Adrenal gland (tissue), 9 donors: ENCODE measurements at regions not wholly inside any gene's neighbourhood (a gene's known extent, or its start where the extent isn't known, plus 50 kb on each side); places are given as distances from the start of the nearest gene placed in this dataset.
A peak's percentile ranks its signal among the peaks of the same experiment; 100 is the strongest.

Experiments
- DNase-seq, 7 donors: peaks; one replicate each; pipeline ENCODE4 v3.0.0-alpha.2; 2019 to 2020
- H3K27ac ChIP-seq, 5 donors: fragments of 200-600 bp; sonication (generic) in 4 of 5; 1 replicate in 3 of 5; 2 replicates in 2 of 5; pipeline versions ENCODE4 v1.5.1 to v1.8.0; 2016 to 2020; ENCODE audit warnings: mild to moderate bottlenecking in 1 of 5
- H3K27me3 ChIP-seq: fragments of 200-600 bp; 2 replicates; pipeline ENCODE4 v1.8.0; 2021
- H3K36me3 ChIP-seq, 2 donors: fragments of 200-600 bp; replicated peaks in 1 of 2; 1 replicate in 1 of 2; 2 replicates in 1 of 2; pipeline versions ENCODE4 v1.5.1 to v1.8.0; 2018 to 2022
- H3K4me1 ChIP-seq, 2 donors: fragments of 200-600 bp; replicated peaks in 1 of 2; 1 replicate in 1 of 2; 2 replicates in 1 of 2; pipeline versions ENCODE4 v1.5.1 to v1.8.0; 2018 to 2021
- H3K4me3 ChIP-seq, 4 donors: fragments of 200-600 bp; sonication (generic) in 3 of 4; one replicate each; pipeline ENCODE4 v1.5.1; 2016 to 2018
- H3K9me3 ChIP-seq, 3 donors: fragments of 200-600 bp; sonication (generic) in 1 of 3; replicated peaks in 1 of 3; 1 replicate in 2 of 3; 2 replicates in 1 of 3; pipeline versions ENCODE4 v1.5.1 to v1.8.0; 2016 to 2021
- POLR2A ChIP-seq, 2 donors: fragments of 450-650 bp; IDR thresholded peaks; one replicate each; pipeline ENCODE4 v1.6.1; 2017; ENCODE audit warnings: antibody characterized with exemption in 2 of 2, mild to moderate bottlenecking in 2 of 2, moderate library complexity in 1 of 2
- WGBS, 4 donors: extraction: QIAGEN DNeasy Blood & Tissue Kit in 2 of 4; methylation state at CpG; one replicate each; pipeline versions ENCODE4 v1.1.5 to v1.1.7; 2013 to 2017; 5-methylcytosine and 5-hydroxymethylcytosine counted together
- intact Hi-C, 2 donors: fragments of 100-400 bp; cut with DNase I; formaldehyde crosslinking; loops; one replicate each; pipeline versions ENCODE4 v1.14.1 to v1.15.0; 2022 to 2023
- TF ChIP-seq, protein P1 (sequence below), 6 experiments: fragments of 450-650 bp in 4 of 6; fragments of 200-600 bp in 2 of 6; sonication (generic) in 1 of 6; IDR thresholded peaks; 1 replicate in 5 of 6; 2 replicates in 1 of 6; pipeline versions ENCODE4 v1.5.1 to v1.8.0; 2016 to 2021; ENCODE audit warnings: antibody characterized with exemption in 6 of 6, mild to moderate bottlenecking in 2 of 6, moderate library complexity in 1 of 6
- donor health status: healthy with polysubstance abuse.
- donor health status: Bipolar disorder and iron deficiency.
- donor health status: DM: yes; HTN: yes; CAD: no.
- donor health status: DM: no; HTN: no; CAD: no.
- donor health status: DM: no; HTN: no; CAD: no.

DNA sequence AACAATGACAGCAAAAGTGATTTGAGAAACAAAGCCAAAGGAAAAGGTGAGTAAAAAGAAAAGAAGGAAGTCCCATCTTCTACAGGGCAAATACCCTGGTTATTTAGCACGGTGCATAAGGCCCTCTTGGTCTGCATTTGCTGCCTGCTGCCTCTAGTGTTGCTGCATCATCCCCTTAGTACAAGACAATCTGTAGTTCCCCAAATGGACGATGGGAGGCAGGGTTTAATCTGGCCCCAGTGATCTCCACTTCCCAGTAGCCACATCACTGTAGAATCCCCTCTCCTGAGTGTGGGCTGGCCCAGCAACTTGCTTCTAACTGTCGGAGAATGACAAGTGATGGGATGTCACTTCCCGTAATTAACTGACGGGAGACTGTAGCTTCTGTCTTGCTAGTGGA lies 85.1 kb downstream of the CTAGE1 start:
- DNase-seq = no peak
- intact Hi-C loops = no loop called here
- Histone ChIP-seq H3K27me3 (no peaks in the 10 kb centered on the region), H3K36me3 (no peaks in the 10 kb centered on the region), H3K4me3 (no peak overlapping the region), H3K27ac (no peak overlapping the region), H3K9me3 (no peaks in the 10 kb centered on the region), H3K4me1 (peaks cover 0 to 15% of the 10 kb centered on the region in 2 donors)
- 74 to 90% (median 85%) methylated on average over 2 to 5 of the region's 5 CpGs for WGBS, 4 donors
- no peak for TF ChIP-seq POLR2A (IDR thresholded peaks at IDR 0.05)
- TF ChIP-seq, protein P1, sequence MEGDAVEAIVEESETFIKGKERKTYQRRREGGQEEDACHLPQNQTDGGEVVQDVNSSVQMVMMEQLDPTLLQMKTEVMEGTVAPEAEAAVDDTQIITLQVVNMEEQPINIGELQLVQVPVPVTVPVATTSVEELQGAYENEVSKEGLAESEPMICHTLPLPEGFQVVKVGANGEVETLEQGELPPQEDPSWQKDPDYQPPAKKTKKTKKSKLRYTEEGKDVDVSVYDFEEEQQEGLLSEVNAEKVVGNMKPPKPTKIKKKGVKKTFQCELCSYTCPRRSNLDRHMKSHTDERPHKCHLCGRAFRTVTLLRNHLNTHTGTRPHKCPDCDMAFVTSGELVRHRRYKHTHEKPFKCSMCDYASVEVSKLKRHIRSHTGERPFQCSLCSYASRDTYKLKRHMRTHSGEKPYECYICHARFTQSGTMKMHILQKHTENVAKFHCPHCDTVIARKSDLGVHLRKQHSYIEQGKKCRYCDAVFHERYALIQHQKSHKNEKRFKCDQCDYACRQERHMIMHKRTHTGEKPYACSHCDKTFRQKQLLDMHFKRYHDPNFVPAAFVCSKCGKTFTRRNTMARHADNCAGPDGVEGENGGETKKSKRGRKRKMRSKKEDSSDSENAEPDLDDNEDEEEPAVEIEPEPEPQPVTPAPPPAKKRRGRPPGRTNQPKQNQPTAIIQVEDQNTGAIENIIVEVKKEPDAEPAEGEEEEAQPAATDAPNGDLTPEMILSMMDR (IDR thresholded peaks at IDR 0.05) = no peak

DNA sequence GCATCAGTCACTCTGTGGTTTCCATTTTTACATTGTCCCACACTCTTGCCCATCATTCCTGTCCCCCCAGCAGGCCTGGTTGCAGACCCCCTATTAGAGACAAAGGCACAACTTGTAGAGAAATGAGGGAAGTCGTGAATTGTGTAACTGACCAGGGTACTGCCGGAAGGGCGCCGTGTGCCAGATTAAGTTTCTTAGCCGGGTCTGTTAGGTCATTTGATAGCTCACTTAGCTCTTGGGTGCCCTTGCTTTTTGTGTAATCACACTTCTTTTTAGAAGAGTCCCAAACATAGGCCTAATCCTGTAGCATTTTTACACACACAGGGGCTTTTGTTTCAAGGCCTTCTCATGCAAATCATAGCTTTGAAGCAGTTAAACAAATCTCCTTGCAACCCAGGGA lies 87.2 kb downstream of the CTAGE1 start:
- no peak for DNase-seq
- intact Hi-C loops = no loop called here
- TF ChIP-seq POLR2A (IDR thresholded peaks at IDR 0.05) = no peak
- TF ChIP-seq, protein P1 (IDR thresholded peaks at IDR 0.05) = no peak
- no peaks in the 10 kb centered on the region for H3K9me3 ChIP-seq
- 82 to 93% (median 91%) methylated on average over 5 of the region's 5 CpGs for WGBS, 4 donors
- H3K36me3 ChIP-seq = no peaks in the 10 kb centered on the region
- H3K27me3 ChIP-seq = no peaks in the 10 kb centered on the region
- H3K27ac ChIP-seq = no peak overlapping the region
- H3K4me1 ChIP-seq = no peaks in the 10 kb centered on the region
- no peak overlapping the region for H3K4me3 ChIP-seq

DNA sequence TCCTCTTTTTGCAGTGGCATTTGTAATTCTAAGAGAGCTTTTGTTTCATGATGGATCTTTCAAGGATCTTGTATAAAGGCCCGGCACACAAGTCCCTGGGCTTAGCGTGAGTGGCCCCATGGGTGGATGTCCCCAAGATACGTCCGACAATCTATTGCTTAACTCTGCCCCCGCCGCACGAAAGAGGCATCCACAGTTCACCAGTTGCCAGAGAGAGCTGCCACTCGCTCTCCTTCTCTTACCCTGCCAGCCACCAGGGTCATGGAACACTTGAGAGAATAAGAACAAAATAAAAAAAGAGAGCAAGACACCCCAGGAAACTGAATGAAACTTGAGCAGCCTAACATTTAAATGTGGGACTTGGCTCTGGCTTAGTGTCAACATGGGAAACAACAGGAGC lies 92.3 kb downstream of the CTAGE1 start:
- Histone ChIP-seq H3K4me1 (peaks cover 22 to 43% of the 10 kb centered on the region in 2 donors), H3K27ac (no peak overlapping the region), H3K36me3 (no peaks in the 10 kb centered on the region), H3K9me3 (no peaks in the 10 kb centered on the region), H3K27me3 (no peaks in the 10 kb centered on the region), H3K4me3 (no peak overlapping the region)
- 92 to 98% (median 97%) methylated on average over 8 of the region's 8 CpGs for WGBS, 4 donors
- TF ChIP-seq, protein P1 (IDR thresholded peaks at IDR 0.05) = no peak
- TF ChIP-seq POLR2A (IDR thresholded peaks at IDR 0.05) = no peak
- intact Hi-C loops = no loop called here
- DNase-seq = no peak

DNA sequence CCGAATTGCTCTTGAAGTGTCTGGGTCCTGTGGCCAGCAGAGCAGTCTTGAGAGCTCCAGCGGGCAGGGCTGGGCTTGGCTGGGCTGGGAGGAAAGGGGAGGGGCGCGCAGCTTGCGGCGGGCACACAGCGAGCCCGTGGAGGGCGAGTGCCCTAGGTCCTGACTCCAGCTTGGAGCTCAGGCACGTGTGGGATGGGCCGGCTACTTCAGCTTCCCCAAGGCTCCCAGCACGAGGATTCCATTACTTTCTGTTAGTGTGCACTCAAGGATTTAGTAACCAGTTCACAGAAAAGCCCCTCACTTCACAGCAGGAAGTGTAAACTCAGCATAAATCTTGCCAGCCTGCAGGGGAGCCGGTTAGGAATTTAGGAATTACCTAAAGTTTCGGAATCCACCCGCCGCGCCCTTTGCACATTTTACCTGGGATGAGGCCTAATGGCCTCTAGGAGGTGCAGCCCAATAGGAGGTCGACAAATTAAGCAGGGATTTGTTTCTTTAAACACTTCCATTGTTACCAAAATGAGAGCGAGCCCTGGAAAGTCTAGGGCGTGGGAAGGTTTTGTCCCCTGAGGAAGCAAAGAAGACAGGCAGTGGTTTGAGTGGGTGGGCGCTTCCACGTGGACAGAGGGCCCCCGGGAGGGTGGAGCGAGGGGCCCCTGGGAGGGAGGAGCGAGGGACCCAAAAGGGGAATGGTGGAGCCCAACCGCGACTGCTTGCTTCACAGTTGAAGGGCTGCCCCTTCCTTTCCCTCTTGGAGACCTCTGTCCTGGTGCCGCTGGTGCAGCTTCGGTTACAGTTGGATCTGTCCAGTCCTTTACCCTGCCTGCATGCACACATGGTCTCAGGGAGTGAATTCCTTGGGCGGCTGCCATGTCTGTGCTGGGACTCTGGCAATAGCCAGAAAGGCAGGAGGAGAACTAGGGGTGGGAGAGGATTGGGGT lies 93.3 kb downstream of the CTAGE1 start:
- peak; percentile 57 to 81 (median 73) for DNase-seq
- WGBS, 4 donors = 29 to 46% (median 38%) methylated on average over 25 to 30 of the region's 30 CpGs
- Histone ChIP-seq H3K27ac (peak overlapping the region in 4 of 5 donors; percentile 9 to 77 (median 55)), H3K4me1 (peaks cover 22 to 43% of the 10 kb centered on the region in 2 donors), H3K27me3 (no peaks in the 10 kb centered on the region), H3K9me3 (no peaks in the 10 kb centered on the region), H3K4me3 (peak overlapping the region in 1 of 4 donors; percentile 32), H3K36me3 (no peaks in the 10 kb centered on the region)
- peak in 1 of 2 donors; percentile 29 for TF ChIP-seq POLR2A (IDR thresholded peaks at IDR 0.05)
- TF ChIP-seq, protein P1 (IDR thresholded peaks at IDR 0.05) = peak in 3 of 6 experiments; percentile 26 to 40 (median 26)
- intact Hi-C loops = no loop called here
